ENCODE measurements at regions not wholly inside any gene's neighbourhood (a gene's known extent, or its start where the extent isn't known, plus 50 kb on each side); places are given as distances from the start of the nearest gene placed in this dataset.

GRCh38 chr5:166810721-166811120, 1480.7 kb upstream of the WWC1 start:
- no peak overlapping the region for H3K27ac ChIP-seq (ENCODE audit: extremely low read length, insufficient read depth, low read length)
- FAIRE-seq, result no peak
- WGBS (ENCODE audit: low lambda C conversion rate), result 35% methylated on average over 2 of the region's 3 CpGs
- no peaks in the 10 kb centered on the region for H3K79me2 ChIP-seq (ENCODE audit: insufficient read depth, low read length)
- intact Hi-C loops (cut with micrococcal nuclease; ENCODE audit: unreplicated experiment) (no loop called here), in situ Hi-C loops (cut with HindIII; ENCODE audit: extremely low pct_ligation_motif_present, low pct_unique_long_range_greater_than_20kb) (no loop called here)
- ChIA-PET POLR2A (no interaction called here), CTCF (ENCODE audit: low intra/inter-chr PET ratio, low total read pairs) (no interaction called here)
- H3K36me3 ChIP-seq (replicated peaks in 1 of 2; ENCODE audit: control insufficient read depth in 1 of 2, insufficient read depth in 2 of 2, low read length in 2 of 2), result no peaks in the 10 kb centered on the region
- no peak overlapping the region for H2AFZ ChIP-seq (ENCODE audit: low read length)
- DNase-seq (ENCODE audit: low spot score), result no peak
- no peaks in the 10 kb centered on the region for H3K4me1 ChIP-seq (ENCODE audit: insufficient read depth, low read length)
- H3K4me3 ChIP-seq (replicated peaks in 1 of 3; ENCODE audit: insufficient read depth in 1 of 3, low read depth in 2 of 3, low read length in 3 of 3), result no peak overlapping the region
- H3K4me2 ChIP-seq (ENCODE audit: low read depth, low read length), result no peak overlapping the region
- TF ChIP-seq RELA (CRISPR knock-in tag; IDR thresholded peaks at IDR 0.05) (no peak), U2AF2 (IDR thresholded peaks at IDR 0.05; ENCODE audit: low read depth, low read length) (no peak)
- no peaks in the 10 kb centered on the region for H3K27me3 ChIP-seq (ENCODE audit: control insufficient read depth in 1 of 2, insufficient read depth in 2 of 2, low read length in 2 of 2)
- ATAC-seq, result no peak
- H3K9ac ChIP-seq (ENCODE audit: insufficient read depth, low read depth, low read length), result no peak overlapping the region
- H4K20me1 ChIP-seq (ENCODE audit: insufficient read depth, low read length), result no peaks in the 10 kb centered on the region
- BruUV-seq (replicated peaks), result no TSS peak
- peaks cover 59% of the 10 kb centered on the region for H3K9me3 ChIP-seq (ENCODE audit: low read length)

DNA sequence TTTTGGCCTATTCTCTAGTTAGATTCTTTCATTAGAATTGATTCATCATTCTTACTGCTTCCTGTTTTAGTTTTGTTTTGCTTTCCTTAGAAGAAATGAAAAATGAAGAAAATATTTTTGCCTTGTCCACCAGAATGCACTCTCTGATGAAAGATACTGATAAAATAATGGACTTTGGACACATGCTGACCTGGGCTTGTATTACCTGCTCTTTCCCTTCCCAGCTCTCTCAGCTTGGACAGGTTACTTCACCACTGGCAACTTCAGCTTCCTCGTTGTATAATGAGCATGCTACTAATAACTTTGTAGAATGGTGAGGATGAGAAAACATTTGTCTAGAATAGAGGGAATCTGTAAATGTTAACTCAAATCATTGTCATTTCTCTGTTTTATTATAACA, 1468.1 kb upstream of the WWC1 start:
- TF ChIP-seq HES4 (CRISPR knock-in tag; IDR thresholded peaks at IDR 0.05; ENCODE audit: borderline replicate concordance), result no peak
- no peak for TF ChIP-seq PAXIP1 (CRISPR knock-in tag; conservative IDR thresholded peaks at IDR 0.05)
- TF ChIP-seq ZHX2 (IDR thresholded peaks at IDR 0.05; ENCODE audit: low read depth), result no peak
- TF ChIP-seq ZHX2 (CRISPR knock-in tag; IDR thresholded peaks at IDR 0.05; ENCODE audit: borderline replicate concordance), result no peak
- no peaks in the 10 kb centered on the region for H3K79me2 ChIP-seq (ENCODE audit: insufficient read depth, low read length)
- intact Hi-C loops (cut with micrococcal nuclease; ENCODE audit: unreplicated experiment) (no loop called here), in situ Hi-C loops (cut with HindIII; ENCODE audit: extremely low pct_ligation_motif_present, low pct_unique_long_range_greater_than_20kb) (no loop called here)
- POLR2A ChIA-PET, result no interaction called here
- DNase-seq (ENCODE audit: low spot score), result no peak
- peaks cover 76% of the 10 kb centered on the region for H3K9me3 ChIP-seq (ENCODE audit: low read length)
- no peak overlapping the region for H3K4me2 ChIP-seq (ENCODE audit: low read depth, low read length)
- no TSS peak for BruUV-seq (replicated peaks)
- no peak overlapping the region for H2AFZ ChIP-seq (ENCODE audit: low read length)
- H3K4me1 ChIP-seq (ENCODE audit: insufficient read depth, low read length), result no peaks in the 10 kb centered on the region
- no peaks in the 10 kb centered on the region for H3K36me3 ChIP-seq (replicated peaks in 1 of 2; ENCODE audit: control insufficient read depth in 1 of 2, insufficient read depth in 2 of 2, low read length in 2 of 2)
- no peak overlapping the region for H3K9ac ChIP-seq (ENCODE audit: insufficient read depth, low read depth, low read length)
- FAIRE-seq, result no peak
- 0% methylated on average over 1 of the region's 1 CpG for WGBS (ENCODE audit: low lambda C conversion rate)
- no peak overlapping the region for H3K4me3 ChIP-seq (replicated peaks in 1 of 3; ENCODE audit: insufficient read depth in 1 of 3, low read depth in 2 of 3, low read length in 3 of 3)
- H3K27me3 ChIP-seq (ENCODE audit: control insufficient read depth in 1 of 2, insufficient read depth in 2 of 2, low read length in 2 of 2), result no peaks in the 10 kb centered on the region
- ATAC-seq, result no peak
- no peak overlapping the region for H3K27ac ChIP-seq (ENCODE audit: extremely low read length, insufficient read depth, low read length)
- CTCF ChIA-PET (ENCODE audit: low intra/inter-chr PET ratio, low total read pairs), result no interaction called here
- H4K20me1 ChIP-seq (ENCODE audit: insufficient read depth, low read length), result no peaks in the 10 kb centered on the region
